A549 (cell line): ENCODE measurements at regions not wholly inside any gene's neighbourhood (a gene's known extent, or its start where the extent isn't known, plus 50 kb on each side); places are given as distances from the start of the nearest gene placed in this dataset.

Source experiments
- NFE2L2 ChIP-seq: fragments of 150-350 bp; conservative IDR thresholded peaks from 2 replicates; pipeline ENCODE4 v1.6.1; 2014; ENCODE audit warnings: low read length
- POLR2A ChIP-seq: IDR thresholded peaks from 2 replicates; pipeline ENCODE4 v1.6.1; 2012; ENCODE audit warnings: mild to moderate bottlenecking, low read length
- RNF2 ChIP-seq: fragments of 200-600 bp; sonication (generic); IDR thresholded peaks from 2 replicates; pipeline ENCODE4 v1.6.1; 2016; ENCODE audit warnings: low read depth, mild to moderate bottlenecking, antibody characterized with exemption, moderate library complexity, borderline replicate concordance
- SMC3 ChIP-seq: fragments of >200 bp; sonication (Bioruptor Twin); formaldehyde crosslinking; IDR thresholded peaks from 3 replicates; pipeline ENCODE4 v1.6.1; 2018; ENCODE audit warnings: inconsistent platforms
- ZFP36 ChIP-seq: fragments of 450-650 bp; IDR thresholded peaks from 2 replicates; pipeline ENCODE4 v1.6.1; 2014; ENCODE audit warnings: borderline replicate concordance; ENCODE audit not compliant: partially characterized antibody
- TF ChIP-seq, protein P1 (sequence below): fragments of >200 bp; sonication (Bioruptor Twin); formaldehyde crosslinking; IDR thresholded peaks from 3 replicates; pipeline ENCODE4 v1.5.1; 2016

- no peak for TF ChIP-seq SMC3
- TF ChIP-seq, protein P1, sequence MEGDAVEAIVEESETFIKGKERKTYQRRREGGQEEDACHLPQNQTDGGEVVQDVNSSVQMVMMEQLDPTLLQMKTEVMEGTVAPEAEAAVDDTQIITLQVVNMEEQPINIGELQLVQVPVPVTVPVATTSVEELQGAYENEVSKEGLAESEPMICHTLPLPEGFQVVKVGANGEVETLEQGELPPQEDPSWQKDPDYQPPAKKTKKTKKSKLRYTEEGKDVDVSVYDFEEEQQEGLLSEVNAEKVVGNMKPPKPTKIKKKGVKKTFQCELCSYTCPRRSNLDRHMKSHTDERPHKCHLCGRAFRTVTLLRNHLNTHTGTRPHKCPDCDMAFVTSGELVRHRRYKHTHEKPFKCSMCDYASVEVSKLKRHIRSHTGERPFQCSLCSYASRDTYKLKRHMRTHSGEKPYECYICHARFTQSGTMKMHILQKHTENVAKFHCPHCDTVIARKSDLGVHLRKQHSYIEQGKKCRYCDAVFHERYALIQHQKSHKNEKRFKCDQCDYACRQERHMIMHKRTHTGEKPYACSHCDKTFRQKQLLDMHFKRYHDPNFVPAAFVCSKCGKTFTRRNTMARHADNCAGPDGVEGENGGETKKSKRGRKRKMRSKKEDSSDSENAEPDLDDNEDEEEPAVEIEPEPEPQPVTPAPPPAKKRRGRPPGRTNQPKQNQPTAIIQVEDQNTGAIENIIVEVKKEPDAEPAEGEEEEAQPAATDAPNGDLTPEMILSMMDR = no peak
- TF ChIP-seq ZFP36 = no peak
- no peak for TF ChIP-seq RNF2
- TF ChIP-seq POLR2A = no peak
- no peak for TF ChIP-seq NFE2L2
These were observed 891.5 kb downstream of the TBC1D22A start for GRCh38 chr22:47653921-47654320.
